SK-N-SH (cell line): ENCODE measurements at regions not wholly inside any gene's neighbourhood (a gene's known extent, or its start where the extent isn't known, plus 50 kb on each side); places are given as distances from the start of the nearest gene placed in this dataset.

Experiments used
- CTCF ChIA-PET: fragments of 300-600, 350-600 bp; formaldehyde crosslinking; extraction: SDS; loops from one replicate; lab custom pipeline; 2021; lab: Yijun Ruan, JAX
- POLR2A ChIA-PET: fragments of 350-600 bp; sonication (Branson Sonifier 250); formaldehyde crosslinking; extraction: SDS; loops from one replicate; lab custom pipeline; 2020; ENCODE audit warnings: antibody characterized with exemption, inconsistent platforms; lab: Yijun Ruan, JAX
- DNase-seq: peaks from one replicate; pipeline ENCODE4 v3.0.0; 2012
- H2AFZ ChIP-seq: fragments of 200-600 bp; sonication (generic); 2 replicates; pipeline ENCODE4 v1.8.1; 2016; ENCODE audit warnings: antibody characterized with exemption, mild to moderate bottlenecking, low read depth
- H3F3A ChIP-seq: fragments of 200-600 bp; sonication (generic); replicated peaks from 2 replicates; pipeline ENCODE3; 2016; ENCODE audit warnings: antibody characterized with exemption, mild to moderate bottlenecking; ENCODE audit not compliant: insufficient read depth
- H3K27ac ChIP-seq, 2 experiments: fragments of 200-500 bp in 1 of 2; fragments of 200-600 bp in 1 of 2; sonication (Bioruptor generic) in 1 of 2; sonication (generic), shearing (Covaris generic) in 1 of 2; 2 replicates each; pipeline versions ENCODE4 v1.5.1 to v1.6.1; 2014 to 2016; ENCODE audit warnings: low read depth in 2 of 2, inconsistent platforms in 1 of 2, low read length in 1 of 2, mild to moderate bottlenecking in 1 of 2, mixed read lengths in 1 of 2
- H3K27me3 ChIP-seq: fragments of 200-600 bp; sonication (generic), shearing (Covaris generic); 2 replicates; pipeline ENCODE4 v1.6.1; 2016; ENCODE audit warnings: mixed run types; ENCODE audit not compliant: insufficient read depth
- H3K36me3 ChIP-seq, 2 experiments: fragments of 200-500 bp in 1 of 2; fragments of 200-600 bp in 1 of 2; sonication (Bioruptor generic) in 1 of 2; sonication (generic) in 1 of 2; replicated peaks in 1 of 2; 2 replicates each; pipeline versions ENCODE3 to v1.5.1; 2014 to 2016; ENCODE audit warnings: low read length in 1 of 2, mild to moderate bottlenecking in 1 of 2; ENCODE audit not compliant: insufficient read depth in 2 of 2, control insufficient read depth in 1 of 2
- H3K4me1 ChIP-seq, 2 experiments: fragments of 200-500 bp in 1 of 2; fragments of 200-600 bp in 1 of 2; sonication (Bioruptor generic) in 1 of 2; sonication (generic), shearing (Covaris generic) in 1 of 2; 2 replicates each; pipeline versions ENCODE4 v1.5.1 to v1.6.1; 2014 to 2016; ENCODE audit warnings: low read depth in 1 of 2, low read length in 1 of 2, mixed run types in 1 of 2; ENCODE audit not compliant: insufficient read depth in 2 of 2, control insufficient read depth in 1 of 2
- H3K4me2 ChIP-seq: fragments of 200-600 bp; sonication (generic), shearing (Covaris generic); 2 replicates; pipeline ENCODE4 v1.6.1; 2017; ENCODE audit warnings: mixed run types
- H3K4me3 ChIP-seq, 2 experiments: fragments of 200-500 bp in 1 of 2; fragments of 200-600 bp in 1 of 2; sonication (Bioruptor generic) in 1 of 2; sonication (generic), shearing (Covaris generic) in 1 of 2; 2 replicates each; pipeline versions ENCODE4 v1.5.1 to v1.8.1; 2014 to 2016; ENCODE audit warnings: low read depth in 2 of 2, inconsistent platforms in 1 of 2, low read length in 1 of 2, mild to moderate bottlenecking in 1 of 2, mixed read lengths in 1 of 2, moderate library complexity in 1 of 2
- H3K79me2 ChIP-seq: fragments of 200-600 bp; sonication (generic); 2 replicates; pipeline ENCODE4 v1.8.1; 2017; ENCODE audit warnings: mild to moderate bottlenecking; ENCODE audit not compliant: insufficient read depth
- H3K9ac ChIP-seq: fragments of 200-600 bp; sonication (generic); 2 replicates; pipeline ENCODE4 v1.6.1; 2017; ENCODE audit warnings: mixed run types
- H3K9me2 ChIP-seq: fragments of 200-600 bp; sonication (generic); 2 replicates; pipeline ENCODE4 v1.6.1; 2017; ENCODE audit warnings: mixed run types
- H3K9me3 ChIP-seq: fragments of 200-600 bp; sonication (generic); 2 replicates; pipeline ENCODE4 v1.6.1; 2017; ENCODE audit warnings: mixed run types, mild to moderate bottlenecking, moderate library complexity
- H4K20me1 ChIP-seq: fragments of 200-600 bp; sonication (generic); 2 replicates; pipeline ENCODE4 v1.6.1; 2017; ENCODE audit warnings: mild to moderate bottlenecking, mixed run types; ENCODE audit not compliant: insufficient read depth
- CHD2 ChIP-seq: fragments of 150-350 bp; IDR thresholded peaks from 2 replicates; pipeline ENCODE4 v1.6.1; 2018; ENCODE audit warnings: low read length; ENCODE audit not compliant: partially characterized antibody
- ELF1 ChIP-seq: IDR thresholded peaks from 2 replicates; pipeline ENCODE4 v1.4.0; 2012
- EP300 ChIP-seq, 2 experiments: IDR thresholded peaks; 2 replicates each; pipeline versions ENCODE4 v1.4.0 to v1.6.1; 2012; ENCODE audit warnings: borderline replicate concordance in 1 of 2, low read depth in 1 of 2, low read length in 1 of 2
- EZH2phosphoT487 ChIP-seq: fragments of 200-600 bp; sonication (generic); IDR thresholded peaks from 2 replicates; pipeline ENCODE4 v1.6.1; 2017; ENCODE audit warnings: low read depth, mixed run types, mild to moderate bottlenecking, antibody characterized with exemption, moderate library complexity, borderline replicate concordance
- FOXJ3 ChIP-seq: sonication (generic); formaldehyde crosslinking; IDR thresholded peaks from 2 replicates; pipeline ENCODE4 v1.5.1; 2020; ENCODE audit warnings: mild to moderate bottlenecking, missing genetic modification reagents
- FOXM1 ChIP-seq: IDR thresholded peaks from 2 replicates; pipeline ENCODE4 v1.4.0; 2012; ENCODE audit warnings: low read depth, mild to moderate bottlenecking
- GABPA ChIP-seq: IDR thresholded peaks from 2 replicates; pipeline ENCODE4 v1.4.0; 2012; ENCODE audit warnings: low read depth, mild to moderate bottlenecking
- IRF3 ChIP-seq: fragments of 150-350 bp; IDR thresholded peaks from 2 replicates; pipeline ENCODE4 v1.6.1; 2016; ENCODE audit warnings: mild to moderate bottlenecking, low read depth, low read length
- JUND ChIP-seq: IDR thresholded peaks from 2 replicates; pipeline ENCODE4 v1.4.0; 2012
- MXI1 ChIP-seq: IDR thresholded peaks from 2 replicates; pipeline ENCODE4 v1.6.1; 2012; ENCODE audit warnings: mild to moderate bottlenecking, low read depth, low read length, improper control_type of control experiment
- NFIC ChIP-seq: IDR thresholded peaks from 2 replicates; pipeline ENCODE4 v1.4.0; 2012; ENCODE audit warnings: borderline replicate concordance
- PBX3 ChIP-seq: IDR thresholded peaks from 2 replicates; pipeline ENCODE4; 2012
- POLR2AphosphoS5 ChIP-seq: IDR thresholded peaks from 2 replicates; pipeline ENCODE4 v1.6.1; 2012; ENCODE audit warnings: low read depth, low read length
- RAD21 ChIP-seq: IDR thresholded peaks from 2 replicates; pipeline ENCODE4 v1.6.1; 2012; ENCODE audit warnings: mild to moderate bottlenecking, low read length
- RFX5 ChIP-seq: IDR thresholded peaks from 2 replicates; pipeline ENCODE4 v1.6.1; 2012; ENCODE audit warnings: mild to moderate bottlenecking, improper control_type of control experiment, low read length
- SIN3A ChIP-seq: IDR thresholded peaks from 2 replicates; pipeline ENCODE4 v1.6.1; 2012; ENCODE audit warnings: low read depth, mild to moderate bottlenecking, low read length, moderate library complexity, borderline replicate concordance
- YY1 ChIP-seq: IDR thresholded peaks from 2 replicates; pipeline ENCODE4 v1.4.0; 2012; ENCODE audit warnings: low read depth, mild to moderate bottlenecking
- ZBTB33 ChIP-seq: IDR thresholded peaks from 2 replicates; pipeline ENCODE4 v1.4.0; 2012; ENCODE audit warnings: low read depth, borderline replicate concordance
- WGBS: methylation state at CpG from one replicate; pipeline ENCODE4 v1.1.6; 2017; ENCODE audit warnings: low lambda C conversion rate; 5-methylcytosine and 5-hydroxymethylcytosine counted together
- TF ChIP-seq, protein P1 (sequence below): IDR thresholded peaks from 2 replicates; pipeline ENCODE4 v1.4.0; 2012; ENCODE audit warnings: low read depth, borderline replicate concordance

DNA sequence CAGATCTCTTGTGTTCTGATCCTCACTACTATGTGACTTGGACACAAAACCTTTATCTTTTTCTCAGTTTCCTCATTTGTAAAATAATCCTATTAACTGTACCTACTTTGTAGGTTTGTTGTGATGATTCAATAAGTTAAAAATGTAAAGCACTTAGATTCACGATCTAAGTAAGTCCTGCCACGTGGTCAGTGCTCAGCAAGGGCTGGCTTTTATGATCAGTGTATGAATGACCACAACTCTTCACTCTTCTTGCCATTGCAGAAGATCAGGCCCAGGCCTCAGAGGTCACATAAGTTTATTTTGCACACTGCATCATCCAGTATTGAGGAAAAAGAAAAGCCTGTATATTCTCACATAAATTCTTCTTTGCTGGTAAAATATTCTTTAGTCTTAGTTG lies 1192.5 kb upstream of the ACVR2A start:
- no peaks in the 10 kb centered on the region for H3F3A ChIP-seq
- CTCF ChIA-PET = no interaction called here
- TF ChIP-seq, protein P1, sequence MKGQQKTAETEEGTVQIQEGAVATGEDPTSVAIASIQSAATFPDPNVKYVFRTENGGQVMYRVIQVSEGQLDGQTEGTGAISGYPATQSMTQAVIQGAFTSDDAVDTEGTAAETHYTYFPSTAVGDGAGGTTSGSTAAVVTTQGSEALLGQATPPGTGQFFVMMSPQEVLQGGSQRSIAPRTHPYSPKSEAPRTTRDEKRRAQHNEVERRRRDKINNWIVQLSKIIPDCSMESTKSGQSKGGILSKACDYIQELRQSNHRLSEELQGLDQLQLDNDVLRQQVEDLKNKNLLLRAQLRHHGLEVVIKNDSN = no peak
- TF ChIP-seq EP300 (IDR thresholded peaks at IDR 0.05; ENCODE audit: borderline replicate concordance in 1 of 2, low read depth in 1 of 2, low read length in 1 of 2) = no peak
- TF ChIP-seq FOXJ3 (CRISPR knock-in tag) = no peak
- TF ChIP-seq CHD2 = no peak
- no peak for TF ChIP-seq SIN3A
- no peak for TF ChIP-seq MXI1
- TF ChIP-seq EZH2phosphoT487 = no peak
- no peak for TF ChIP-seq JUND
- no peak for TF ChIP-seq IRF3
- no peak for TF ChIP-seq RFX5
- no peak for TF ChIP-seq RAD21
- no peak for TF ChIP-seq ZBTB33
- TF ChIP-seq PBX3 = no peak
- no peak for TF ChIP-seq POLR2AphosphoS5
- TF ChIP-seq GABPA = no peak
- TF ChIP-seq YY1 = no peak
- no peak for TF ChIP-seq ELF1
- TF ChIP-seq NFIC = no peak
- TF ChIP-seq FOXM1 = no peak
- TF ChIP-seq, all 33 proteins: peak for 0
- Histone ChIP-seq H3K27ac (no peak overlapping the region), H3K36me3 (no peaks in the 10 kb centered on the region), H3K27me3 (no peaks in the 10 kb centered on the region), H4K20me1 (no peaks in the 10 kb centered on the region), H3K79me2 (no peaks in the 10 kb centered on the region), H3K9me3 (no peaks in the 10 kb centered on the region), H2AFZ (no peak overlapping the region), H3K4me3 (no peak overlapping the region), H3K9ac (no peak overlapping the region), H3K9me2 (no peaks in the 10 kb centered on the region), H3K4me1 (no peaks in the 10 kb centered on the region), H3K4me2 (no peak overlapping the region)
- WGBS = 0% methylated on average over 2 of the region's 2 CpGs
- no peak for DNase-seq
- POLR2A ChIA-PET = no interaction called here
